Vagina (tissue), 2 donors: ENCODE measurements at regions not wholly inside any gene's neighbourhood (a gene's known extent, or its start where the extent isn't known, plus 50 kb on each side); places are given as distances from the start of the nearest gene placed in this dataset. TPM values are rescaled to one million over a fixed set of nuclear protein-coding genes. Genes with fewer than 3 reads are reported as not detected.
A peak's percentile ranks its signal among the peaks of the same experiment; 100 is the strongest.

ENCODE experiments used
- DNase-seq, 2 donors: peaks; one replicate each; pipeline ENCODE4 v3.0.0-alpha.2; 2017; ENCODE audit errors: extremely low spot score in 2 of 2
- H3K27ac ChIP-seq: fragments of 200-600 bp; sonication (generic); one replicate; pipeline ENCODE4 v1.5.1; 2019
- H3K27me3 ChIP-seq: fragments of 200-600 bp; sonication (generic); one replicate; pipeline ENCODE4 v1.5.1; 2019
- H3K36me3 ChIP-seq, 2 donors: fragments of 200-600 bp; sonication (generic); one replicate each; pipeline ENCODE4 v1.5.1; 2017 to 2019
- H3K4me1 ChIP-seq: fragments of 200-600 bp; sonication (generic); one replicate; pipeline ENCODE4 v1.5.1; 2019
- H3K4me3 ChIP-seq, 2 donors: fragments of 200-600 bp; sonication (generic); 1 replicate in 1 of 2; 2 replicates in 1 of 2; pipeline ENCODE4 v1.5.1; 2016 to 2019
- H3K9me3 ChIP-seq: fragments of 200-600 bp; sonication (generic); one replicate; pipeline ENCODE4 v1.5.1; 2019
- CTCF ChIP-seq, 3 experiments: fragments of 450-650 bp in 2 of 3; fragments of 200-600 bp in 1 of 3; sonication (generic) in 1 of 3; IDR thresholded peaks; one replicate each; pipeline ENCODE4 v1.5.1; 2017 to 2019; ENCODE audit warnings: antibody characterized with exemption in 3 of 3, mild to moderate bottlenecking in 2 of 3, moderate library complexity in 2 of 3
- POLR2A ChIP-seq, 2 donors: fragments of 450-650 bp; IDR thresholded peaks; one replicate each; pipeline ENCODE4 v1.6.1; 2017; ENCODE audit warnings: antibody characterized with exemption in 2 of 2, mild to moderate bottlenecking in 2 of 2, moderate library complexity in 2 of 2
- POLR2AphosphoS5 ChIP-seq, 2 donors: sonication (generic); formaldehyde crosslinking; IDR thresholded peaks; one replicate each; pipeline ENCODE4 v1.9.0; 2017; ENCODE audit warnings: antibody characterized with exemption in 2 of 2, mild to moderate bottlenecking in 2 of 2, low read depth in 1 of 2; ENCODE audit not compliant: insufficient read depth in 1 of 2
- intact Hi-C: fragments of 100-400 bp; cut with DNase I; formaldehyde crosslinking; loops from one replicate; pipeline ENCODE4 v1.15.1; 2023
- small RNA-seq: library from RNA; depleted of rRNA; stranded (forward); fragments of <200 nt; gene quantifications from one replicate; pipeline ENCODE3, GENCODE V24; 2016

GRCh38 chr12:23472329-23472971 lies 477.0 kb downstream of the SOX5 start:
- DNase-seq, result no peak
- intact Hi-C loops, result no loop called here
- no peak overlapping the region for H3K4me3 ChIP-seq

GRCh38 chr12:23473071-23473470 lies 476.4 kb downstream of the SOX5 start:
- no peak for DNase-seq
- H3K27ac ChIP-seq, result no peak overlapping the region
- TF ChIP-seq CTCF (IDR thresholded peaks at IDR 0.05) (no peak), POLR2A (IDR thresholded peaks at IDR 0.05) (no peak), POLR2AphosphoS5 (IDR thresholded peaks at IDR 0.05; ENCODE audit: insufficient read depth in 1 of 2, low read depth in 1 of 2) (no peak)
- H3K9me3 ChIP-seq, result no peaks in the 10 kb centered on the region
- H3K27me3 ChIP-seq, result no peaks in the 10 kb centered on the region
- H3K4me3 ChIP-seq, result no peak overlapping the region
- H3K4me1 ChIP-seq, result no peaks in the 10 kb centered on the region
- no peaks in the 10 kb centered on the region for H3K36me3 ChIP-seq
- intact Hi-C loops, result no loop called here

More at GRCh38 chr12:23472329-23472971, 477.0 kb downstream of the SOX5 start:
- Histone ChIP-seq H3K27ac (no peak overlapping the region), H3K36me3 (no peaks in the 10 kb centered on the region), H3K4me1 (no peaks in the 10 kb centered on the region), H3K9me3 (no peaks in the 10 kb centered on the region), H3K27me3 (no peaks in the 10 kb centered on the region)
- no peak for TF ChIP-seq CTCF (IDR thresholded peaks at IDR 0.05)
- peak in 1 of 2 donors; percentile 22 for TF ChIP-seq POLR2AphosphoS5 (IDR thresholded peaks at IDR 0.05; ENCODE audit: insufficient read depth in 1 of 2, low read depth in 1 of 2)

GRCh38 chr12:23474438-23474976 lies 475.0 kb downstream of the SOX5 start:
- H3K4me1 ChIP-seq, result no peaks in the 10 kb centered on the region
- no peaks in the 10 kb centered on the region for H3K27me3 ChIP-seq
- H3K4me3 ChIP-seq, result no peak overlapping the region
- intact Hi-C loops, result no loop called here
- H3K27ac ChIP-seq, result no peak overlapping the region
- no peak for TF ChIP-seq CTCF (IDR thresholded peaks at IDR 0.05)
- no peak for TF ChIP-seq POLR2A (IDR thresholded peaks at IDR 0.05)
- no peak for TF ChIP-seq POLR2AphosphoS5 (IDR thresholded peaks at IDR 0.05; ENCODE audit: insufficient read depth in 1 of 2, low read depth in 1 of 2)
- H3K36me3 ChIP-seq, result no peaks in the 10 kb centered on the region
- no peak for DNase-seq
- H3K9me3 ChIP-seq, result no peaks in the 10 kb centered on the region

Small RNA genes in the stretch of these regions (small RNA-seq; reads per million reads assigned to genes)
- gene AC087258.2, result not detected
